Heart right ventricle (tissue), 16 donors: ENCODE measurements at regions not wholly inside any gene's neighbourhood (a gene's known extent, or its start where the extent isn't known, plus 50 kb on each side); places are given as distances from the start of the nearest gene placed in this dataset.

Experiments
- ATAC-seq, 8 donors: fragments of 200-7000 bp; cut with Tn5 transposase; one replicate each; pipeline ENCODE4 v1.9.1; 2020; ENCODE audit warnings: mild to moderate bottlenecking in 8 of 8, moderate library complexity in 8 of 8, moderate number of reproducible peaks in 1 of 8
- DNase-seq, 2 donors: peaks; one replicate each; pipeline ENCODE4 v3.0.0-alpha.2; 2020
- H3K27ac ChIP-seq, 10 donors: fragments of 200-600 bp; sonication (generic) in 2 of 10; one replicate each; pipeline versions ENCODE4 v1.5.0 to v1.8.0; 2020 to 2022; ENCODE audit warnings: mild to moderate bottlenecking in 3 of 10
- H3K27me3 ChIP-seq, 7 donors: fragments of 200-600 bp; one replicate each; pipeline ENCODE4 v1.8.0; 2021 to 2022; ENCODE audit warnings: mild to moderate bottlenecking in 2 of 7
- H3K36me3 ChIP-seq, 9 donors: fragments of 200-600 bp; sonication (generic) in 1 of 9; one replicate each; pipeline versions ENCODE4 v1.5.0 to v1.8.0; 2020 to 2022; ENCODE audit warnings: mild to moderate bottlenecking in 2 of 9
- H3K4me1 ChIP-seq, 9 donors: fragments of 200-600 bp; sonication (generic) in 1 of 9; one replicate each; pipeline versions ENCODE4 v1.5.0 to v1.8.0; 2020 to 2022; ENCODE audit warnings: mild to moderate bottlenecking in 4 of 9
- H3K4me3 ChIP-seq, 10 donors: fragments of 200-600 bp; sonication (generic) in 2 of 10; one replicate each; pipeline versions ENCODE4 v1.5.0 to v1.8.0; 2020 to 2022; ENCODE audit warnings: mild to moderate bottlenecking in 7 of 10, moderate library complexity in 2 of 10
- H3K9me3 ChIP-seq, 11 donors: fragments of 200-600 bp in 10 of 11; sonication (generic) in 2 of 11; one replicate each; pipeline versions ENCODE4 v1.5.0 to v1.8.0; 2013 to 2022; ENCODE audit warnings: mild to moderate bottlenecking in 2 of 11, control low read depth in 1 of 11, moderate library complexity in 1 of 11
- WGBS, 2 donors: extraction: QIAGEN DNeasy Blood & Tissue Kit; methylation state at CpG; one replicate each; pipeline ENCODE4 v1.1.7; 2013; ENCODE audit warnings: inconsistent platforms in 1 of 2; 5-methylcytosine and 5-hydroxymethylcytosine counted together
- intact Hi-C, 10 donors: fragments of 100-400 bp; cut with DNase I; formaldehyde crosslinking; loops; one replicate each; pipeline versions ENCODE4 v1.11.1 to v1.14.2; 2022
- TF ChIP-seq, protein P1 (sequence below), 9 donors: fragments of 200-600 bp; sonication (generic) in 2 of 9; IDR thresholded peaks; one replicate each; pipeline versions ENCODE4 v1.5.0 to v1.8.0; 2021 to 2022; ENCODE audit warnings: antibody characterized with exemption in 9 of 9, mild to moderate bottlenecking in 5 of 9, moderate library complexity in 1 of 9
- donor health status: Arrhythmogenic right ventricular cardiomyopathy.
- donor health status: ischemic (EF 13 %, LVEDD 7.1; RV severe dilation, severe dysfunction).
- donor health status: healthy with polysubstance abuse.
- donor health status: DM: no; HTN: yes; CAD: no.
- donor health status: DM: no; HTN: no; CAD: no.
- donor health status: ischemic (EF 25% LVEDD 6.9; RV normal size, moderate dysfunction).
- donor health status: ischemic (EF 25% LVEDD 5.7; RV mildly dilated, moderate dysfunction).
- donor health status: healthy.
- donor health status: DM: yes; HTN: yes; CAD: no.
- donor health status: Ischemic cardiomyopathy.
- donor health status: ischemic (EF 35%, LVEDD 5.7; RV mildly dilated, moderate dysfunction).
- donor health status: nonischemic (EF 11% LVEDD 7.7; RV severe dilation, severe dysfunction).
- donor health status: DM: yes; HTN: yes; CAD: no.
- donor health status: PGD.
- donor health status: ischemic (EF 29% LVEDD 5.4; RV normal size, mild dysfunction).
- donor health status: nonischemic (EF 23%, LVEDD 6.1; RV moderate dilation, normal function).

GRCh38 chr10:58952162-58952601, 224.3 kb upstream of the PHYHIPL start:
- H3K4me3 ChIP-seq: no peak overlapping the region
- DNase-seq (peak in 1 of 2 donors; percentile 22), ATAC-seq (peak; percentile 74 to 87 (median 78))
- H3K27ac ChIP-seq: peak overlapping the region in 8 of 10 donors; percentile 1 to 63 (median 46)
- H3K9me3 ChIP-seq: no peaks in the 10 kb centered on the region
- no peaks in the 10 kb centered on the region for H3K27me3 ChIP-seq
- peaks cover 0 to 5% (median 0%) of the 10 kb centered on the region in 9 donors for H3K4me1 ChIP-seq
- intact Hi-C loops: loop anchor here (1.0 to 10.0 kb wide), 13 partner anchors 167 to 673 kb away; no protein-coding TSS in a partner anchor
- H3K36me3 ChIP-seq: no peaks in the 10 kb centered on the region
- WGBS, 2 donors: 39 to 50% methylated on average over 5 of the region's 5 CpGs
- TF ChIP-seq, protein P1, sequence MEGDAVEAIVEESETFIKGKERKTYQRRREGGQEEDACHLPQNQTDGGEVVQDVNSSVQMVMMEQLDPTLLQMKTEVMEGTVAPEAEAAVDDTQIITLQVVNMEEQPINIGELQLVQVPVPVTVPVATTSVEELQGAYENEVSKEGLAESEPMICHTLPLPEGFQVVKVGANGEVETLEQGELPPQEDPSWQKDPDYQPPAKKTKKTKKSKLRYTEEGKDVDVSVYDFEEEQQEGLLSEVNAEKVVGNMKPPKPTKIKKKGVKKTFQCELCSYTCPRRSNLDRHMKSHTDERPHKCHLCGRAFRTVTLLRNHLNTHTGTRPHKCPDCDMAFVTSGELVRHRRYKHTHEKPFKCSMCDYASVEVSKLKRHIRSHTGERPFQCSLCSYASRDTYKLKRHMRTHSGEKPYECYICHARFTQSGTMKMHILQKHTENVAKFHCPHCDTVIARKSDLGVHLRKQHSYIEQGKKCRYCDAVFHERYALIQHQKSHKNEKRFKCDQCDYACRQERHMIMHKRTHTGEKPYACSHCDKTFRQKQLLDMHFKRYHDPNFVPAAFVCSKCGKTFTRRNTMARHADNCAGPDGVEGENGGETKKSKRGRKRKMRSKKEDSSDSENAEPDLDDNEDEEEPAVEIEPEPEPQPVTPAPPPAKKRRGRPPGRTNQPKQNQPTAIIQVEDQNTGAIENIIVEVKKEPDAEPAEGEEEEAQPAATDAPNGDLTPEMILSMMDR (IDR thresholded peaks at IDR 0.05): no peak

- no peak overlapping the region for H3K4me3 ChIP-seq
- TF ChIP-seq, protein P1 (IDR thresholded peaks at IDR 0.05): peak; percentile 67 to 90 (median 78)
- H3K9me3 ChIP-seq: no peaks in the 10 kb centered on the region
- no peaks in the 10 kb centered on the region for H3K36me3 ChIP-seq
- H3K27me3 ChIP-seq: no peaks in the 10 kb centered on the region
- intact Hi-C loops: loop anchor here (1.0 to 10.0 kb wide), 13 partner anchors 168 to 672 kb away; no protein-coding TSS in a partner anchor
- peaks cover 0 to 5% (median 0%) of the 10 kb centered on the region in 9 donors for H3K4me1 ChIP-seq
- H3K27ac ChIP-seq: peak overlapping the region in 8 of 10 donors; percentile 1 to 63 (median 46)
- ATAC-seq (peak; percentile 67 to 80 (median 72)), DNase-seq (peak in 1 of 2 donors; percentile 46)
- WGBS, 2 donors: 2 to 6% methylated on average over 3 of the region's 3 CpGs
These were observed 223.5 kb upstream of the PHYHIPL start for GRCh38 chr10:58952747-58953466.

GRCh38 chr10:58954178-58954577, 222.3 kb upstream of the PHYHIPL start:
- H3K4me1 ChIP-seq: peaks cover 0 to 5% (median 0%) of the 10 kb centered on the region in 9 donors
- no peaks in the 10 kb centered on the region for H3K27me3 ChIP-seq
- intact Hi-C loops: loop anchor here in 9 of 10 donors (5.0 to 10.0 kb wide), 8 partner anchors 169 to 671 kb away; no protein-coding TSS in a partner anchor
- TF ChIP-seq, protein P1 (IDR thresholded peaks at IDR 0.05): no peak
- DNase-seq (no peak), ATAC-seq (no peak)
- H3K4me3 ChIP-seq: no peak overlapping the region
- WGBS, 2 donors: 93 to 98% methylated on average over 2 of the region's 2 CpGs
- H3K27ac ChIP-seq: no peak overlapping the region
- no peaks in the 10 kb centered on the region for H3K9me3 ChIP-seq
- H3K36me3 ChIP-seq: no peaks in the 10 kb centered on the region

DNA sequence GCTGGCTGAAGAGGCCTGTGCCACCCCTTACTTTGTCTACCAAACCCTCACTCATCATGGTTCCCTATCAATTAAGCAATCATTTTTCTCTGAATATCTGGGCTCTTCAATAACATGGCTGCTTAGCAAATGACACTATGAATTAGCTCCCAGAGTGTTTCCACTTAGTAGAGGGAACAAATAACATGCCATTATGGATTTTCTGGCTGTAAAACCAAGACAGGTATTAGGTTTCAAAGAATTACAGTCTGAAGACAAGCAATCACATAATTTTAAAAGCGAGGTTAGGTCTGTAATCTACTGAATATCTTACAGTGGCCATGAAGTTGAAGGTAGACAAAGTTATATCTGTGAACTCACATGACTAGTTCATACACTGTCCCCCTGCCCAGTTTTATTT, 220.8 kb upstream of the PHYHIPL start:
- Histone ChIP-seq H3K4me3 (no peak overlapping the region), H3K27ac (no peak overlapping the region), H3K27me3 (no peaks in the 10 kb centered on the region), H3K4me1 (peaks cover 0 to 5% (median 0%) of the 10 kb centered on the region in 9 donors), H3K9me3 (no peaks in the 10 kb centered on the region), H3K36me3 (no peaks in the 10 kb centered on the region)
- TF ChIP-seq, protein P1 (IDR thresholded peaks at IDR 0.05): no peak
- intact Hi-C loops: loop anchor here in 5 of 10 donors (5.0 to 10.0 kb wide), 4 partner anchors 171 to 669 kb away; no protein-coding TSS in a partner anchor
- DNase-seq: no peak
- 87 to 95% methylated on average over 1 of the region's 1 CpG for WGBS, 2 donors
- no peak for ATAC-seq
